ENCODE measurements at regions not wholly inside any gene's neighbourhood (a gene's known extent, or its start where the extent isn't known, plus 50 kb on each side); places are given as distances from the start of the nearest gene placed in this dataset.

- no peak for TF ChIP-seq POLR2AphosphoS5 (IDR thresholded peaks at IDR 0.05; ENCODE audit: low read depth, low read length)
- no peak for TF ChIP-seq POLR2A (IDR thresholded peaks at IDR 0.05; ENCODE audit: low read depth, low read length)
- TF ChIP-seq TAF1 (IDR thresholded peaks at IDR 0.05; ENCODE audit: low read depth, low read length) = no peak
- no peak for TF ChIP-seq PAX5 (IDR thresholded peaks at IDR 0.05; ENCODE audit: insufficient read depth, low read length, severe bottlenecking)
- TF ChIP-seq SPI1 (IDR thresholded peaks at IDR 0.05; ENCODE audit: low read depth, low read length) = no peak
- TF ChIP-seq POU2F2 (IDR thresholded peaks at IDR 0.05; ENCODE audit: low read depth, low read length) = no peak
Measured at GRCh38 chr14:83309211-83309610, 1775.6 kb upstream of the SEL1L start.

All from GM12891 (cell line).